NB4 (cell line): ENCODE measurements at regions not wholly inside any gene's neighbourhood (a gene's known extent, or its start where the extent isn't known, plus 50 kb on each side); places are given as distances from the start of the nearest gene placed in this dataset.

Source experiments
- DNase-seq: peaks from one replicate; pipeline ENCODE4 v3.0.0; 2010; ENCODE audit warnings: low read depth
- H3K4me3 ChIP-seq: one replicate; pipeline ENCODE4 v1.5.1; 2011; ENCODE audit warnings: mild to moderate bottlenecking, low read depth, low read length, moderate library complexity
- CTCF ChIP-seq: IDR thresholded peaks from one replicate; pipeline ENCODE4 v1.5.1; 2012; ENCODE audit warnings: low read depth, low read length
- MAX ChIP-seq: IDR thresholded peaks from 2 replicates; pipeline ENCODE4 v1.6.1; 2011; ENCODE audit warnings: low read depth, low read length
- MYC ChIP-seq: IDR thresholded peaks from 2 replicates; pipeline ENCODE4 v1.6.1; 2011; ENCODE audit warnings: low read depth, low read length
- POLR2A ChIP-seq: IDR thresholded peaks from 2 replicates; pipeline ENCODE4 v1.6.1; 2011; ENCODE audit warnings: mild to moderate bottlenecking; ENCODE audit not compliant: insufficient read length; ENCODE audit errors: extremely low read depth

- TF ChIP-seq POLR2A (no peak), CTCF (no peak), MAX (no peak), MYC (no peak)
- no peak for DNase-seq
- H3K4me3 ChIP-seq: no peak overlapping the region
These were observed 1401.1 kb upstream of the RAG2 start for GRCh38 chr11:37999171-37999570.

DNA sequence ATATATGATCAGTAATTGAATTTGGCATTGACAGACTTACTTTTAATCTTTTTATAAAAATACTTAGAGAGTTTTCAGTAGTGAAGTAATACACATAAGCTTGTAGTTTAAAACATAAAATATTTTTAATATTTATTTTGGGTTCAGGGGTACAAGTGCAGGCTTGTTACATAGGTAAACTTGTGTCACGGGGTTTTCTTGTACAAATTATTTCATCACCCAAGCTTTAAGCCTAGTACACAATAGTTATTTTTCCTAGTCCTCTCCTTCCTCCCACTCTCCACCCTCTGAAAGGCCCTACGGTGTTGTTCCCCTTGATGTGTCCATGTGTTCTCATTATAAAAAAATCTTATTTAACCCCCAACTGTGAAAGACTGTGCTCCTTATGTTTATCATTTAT, 1397.8 kb upstream of the RAG2 start:
- H3K4me3 ChIP-seq: no peak overlapping the region
- DNase-seq: no peak
- TF ChIP-seq POLR2A (no peak), MAX (no peak), MYC (no peak), CTCF (no peak)

GRCh38 chr11:37988031-37988430, 1390.0 kb upstream of the RAG2 start:
- TF ChIP-seq POLR2A (no peak), MAX (no peak), CTCF (no peak), MYC (no peak)
- no peak overlapping the region for H3K4me3 ChIP-seq
- DNase-seq: no peak

DNA sequence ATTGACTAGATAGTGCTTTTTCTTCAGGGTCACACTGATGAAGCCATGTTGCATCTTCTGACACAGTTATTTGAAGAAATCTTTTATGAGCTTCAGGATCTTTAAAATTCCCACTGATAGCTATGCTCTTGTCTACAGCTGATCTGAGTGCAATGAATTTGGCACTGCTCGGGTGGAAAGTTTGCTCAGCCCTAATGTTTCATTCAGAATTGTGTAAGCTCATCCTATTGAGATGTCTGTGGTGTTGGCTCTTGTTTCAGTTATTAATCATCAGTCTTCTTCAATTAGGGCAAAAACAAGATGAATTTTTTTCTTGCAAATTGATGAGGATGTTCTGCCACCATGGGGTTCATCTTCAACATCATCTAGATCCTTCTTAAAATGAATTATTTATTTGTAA, 1387.0 kb upstream of the RAG2 start:
- no peak overlapping the region for H3K4me3 ChIP-seq
- TF ChIP-seq MAX (no peak), POLR2A (no peak), CTCF (no peak), MYC (no peak)
- DNase-seq: no peak

GRCh38 chr11:37978647-37979046, 1380.6 kb upstream of the RAG2 start:
- H3K4me3 ChIP-seq: no peak overlapping the region
- TF ChIP-seq CTCF (no peak), MYC (no peak), POLR2A (no peak)
- no peak for DNase-seq

DNA sequence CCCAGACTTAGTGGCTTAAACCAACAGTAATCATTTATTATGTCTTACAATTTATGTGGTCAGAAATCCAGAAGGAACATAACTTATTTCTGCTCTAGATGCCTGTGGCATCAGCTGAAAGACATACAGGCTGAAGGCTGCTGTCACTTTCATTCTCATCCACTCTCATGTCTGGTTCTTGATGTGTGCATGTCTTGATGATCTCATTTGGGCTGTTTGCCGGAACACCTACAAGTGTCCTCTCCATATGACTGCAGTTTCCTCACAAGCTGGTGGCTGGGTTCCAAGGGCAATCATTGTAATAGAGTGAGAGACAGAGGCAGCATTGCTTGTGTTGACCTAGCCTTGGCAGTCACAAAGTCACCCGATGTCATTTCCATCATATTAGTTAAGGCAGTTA, 1375.9 kb upstream of the RAG2 start:
- TF ChIP-seq MYC: no peak
- TF ChIP-seq CTCF: no peak
- no peak for TF ChIP-seq POLR2A
- no peak for TF ChIP-seq MAX
- DNase-seq: no peak
- H3K4me3 ChIP-seq: no peak overlapping the region
